HepG2 (cell line): ENCODE measurements at regions not wholly inside any gene's neighbourhood (a gene's known extent, or its start where the extent isn't known, plus 50 kb on each side); places are given as distances from the start of the nearest gene placed in this dataset.
A peak's percentile ranks its signal among the peaks of the same experiment; 100 is the strongest.

ENCODE experiments used
- ARID4A ChIP-seq: sonication (generic); formaldehyde crosslinking; IDR thresholded peaks from 2 replicates; pipeline ENCODE4 v1.5.0; 2020; ENCODE audit warnings: mild to moderate bottlenecking, missing genetic modification reagents, borderline replicate concordance
- HMGXB3 ChIP-seq: sonication (generic); formaldehyde crosslinking; IDR thresholded peaks from 2 replicates; pipeline ENCODE4 v1.4.0; 2020; ENCODE audit warnings: missing genetic modification reagents, borderline replicate concordance
- HNRNPL ChIP-seq: fragments of 200-400 bp; formaldehyde crosslinking; IDR thresholded peaks from 2 replicates; pipeline ENCODE4 v1.6.1; 2017; ENCODE audit warnings: mild to moderate bottlenecking, low read depth, low read length
- KDM2A ChIP-seq: sonication (generic); formaldehyde crosslinking; IDR thresholded peaks from 2 replicates; pipeline ENCODE4 v1.4.0; 2020; ENCODE audit warnings: low read depth, missing genetic modification reagents, borderline replicate concordance
- LCORL ChIP-seq, 2 experiments: fragments of 450-650 bp in 1 of 2; sonication (generic) in 1 of 2; formaldehyde crosslinking in 1 of 2; IDR thresholded peaks; 2 replicates each; pipeline versions ENCODE4 v1.5.0 to v1.6.1; 2017 to 2020; ENCODE audit warnings: antibody characterized with exemption in 1 of 2, missing genetic modification reagents in 1 of 2
- MAX ChIP-seq: IDR thresholded peaks from 2 replicates; pipeline ENCODE4 v1.6.1; 2012; ENCODE audit warnings: inconsistent platforms
- MBNL3 ChIP-seq: fragments of 250-450 bp; sonication (Bioruptor Pico); conservative IDR thresholded peaks from 2 replicates; pipeline ENCODE4 v1.8.0; 2022; ENCODE audit warnings: mild to moderate bottlenecking, inconsistent platforms
- MIER3 ChIP-seq: IDR thresholded peaks from 2 replicates; pipeline ENCODE4 v1.6.1; 2016; ENCODE audit warnings: missing compliant biosample characterization, borderline replicate concordance
- NR1H2 ChIP-seq: sonication (generic); formaldehyde crosslinking; IDR thresholded peaks from 2 replicates; pipeline ENCODE4 v1.8.1; 2022; ENCODE audit warnings: low read depth, missing genetic modification reagents, borderline replicate concordance
- RAD21 ChIP-seq: fragments of 450-650 bp; formaldehyde crosslinking; IDR thresholded peaks from 2 replicates; pipeline ENCODE4 v1.5.0; 2020; ENCODE audit warnings: mild to moderate bottlenecking
- SATB2 ChIP-seq: sonication (generic); formaldehyde crosslinking; IDR thresholded peaks from 2 replicates; pipeline ENCODE4 v1.5.0; 2020; ENCODE audit warnings: missing genetic modification reagents
- SMC3 ChIP-seq: IDR thresholded peaks from 2 replicates; pipeline ENCODE4 v1.6.1; 2011; ENCODE audit warnings: low read length, improper control_type of control experiment
- SP4 ChIP-seq: sonication (generic); formaldehyde crosslinking; IDR thresholded peaks from 2 replicates; pipeline ENCODE4 v1.8.1; 2023; ENCODE audit warnings: mild to moderate bottlenecking, missing genetic modification reagents
- TBP ChIP-seq: sonication (generic); formaldehyde crosslinking; IDR thresholded peaks from 2 replicates; pipeline ENCODE4 v1.5.0; 2020; ENCODE audit warnings: missing genetic modification reagents
- TERF1 ChIP-seq: sonication (generic); formaldehyde crosslinking; IDR thresholded peaks from 2 replicates; pipeline ENCODE4 v1.8.0; 2022; ENCODE audit warnings: mild to moderate bottlenecking, missing genetic modification reagents, moderate library complexity
- TMF1 ChIP-seq: sonication (generic); formaldehyde crosslinking; IDR thresholded peaks from 2 replicates; pipeline ENCODE4 v1.8.1; 2022; ENCODE audit warnings: low read depth, missing genetic modification reagents
- ZFP36L1 ChIP-seq: sonication (generic); formaldehyde crosslinking; IDR thresholded peaks from 2 replicates; pipeline ENCODE4 v1.8.0; 2022; ENCODE audit warnings: mild to moderate bottlenecking, missing genetic modification reagents, moderate library complexity
- ZNF10 ChIP-seq: sonication (generic); formaldehyde crosslinking; IDR thresholded peaks from 2 replicates; pipeline ENCODE4 v1.4.0; 2020; ENCODE audit warnings: mild to moderate bottlenecking, low read depth, missing genetic modification reagents, borderline replicate concordance
- ZNF691 ChIP-seq: sonication (generic); formaldehyde crosslinking; IDR thresholded peaks from 2 replicates; pipeline ENCODE4 v1.4.0; 2020; ENCODE audit warnings: missing genetic modification reagents, low read depth, mild to moderate bottlenecking, borderline replicate concordance
- ZNF850 ChIP-seq: sonication (generic); formaldehyde crosslinking; conservative IDR thresholded peaks from 2 replicates; pipeline ENCODE4 v1.9.0; 2021; ENCODE audit warnings: mild to moderate bottlenecking, missing genetic modification reagents

- TF ChIP-seq ARID4A (CRISPR knock-in tag) (0 out of 2 replicates have a peak, but pooled peaks have one; percentile 16), SP4 (CRISPR knock-in tag) (no peak), ZFP36L1 (CRISPR knock-in tag) (no peak), SMC3 (no peak), ZNF850 (CRISPR knock-in tag) (no peak), ZNF10 (no peak), TMF1 (CRISPR knock-in tag) (no peak), MBNL3 (CRISPR knock-in tag) (no peak), RAD21 (CRISPR knock-in tag) (peak; percentile 56; the same call in 1 of the 2 replicates), HNRNPL (no peak), MAX (no peak), HMGXB3 (no peak), TERF1 (CRISPR knock-in tag) (no peak), LCORL (IDR thresholded peaks at IDR 0.05) (no peak), LCORL (CRISPR knock-in tag; IDR thresholded peaks at IDR 0.05) (0 out of 2 replicates have a peak, but pooled peaks have one; percentile 44), SATB2 (CRISPR knock-in tag) (no peak), TBP (CRISPR knock-in tag) (no peak), NR1H2 (CRISPR knock-in tag) (0 out of 2 replicates have a peak, but pooled peaks have one; percentile 57), MIER3 (CRISPR knock-in tag) (no peak), KDM2A (0 out of 2 replicates have a peak, but pooled peaks have one; percentile 20), ZNF691 (CRISPR knock-in tag) (no peak)
These were observed 81.5 kb downstream of the CPN2 start (continued) for GRCh38 chr3:194269610-194270145.
